Testis (tissue), 2 donors: ENCODE measurements at regions not wholly inside any gene's neighbourhood (a gene's known extent, or its start where the extent isn't known, plus 50 kb on each side); places are given as distances from the start of the nearest gene placed in this dataset.

Source experiments
- CTCF ChIP-seq, 3 experiments: fragments of 450-650 bp in 2 of 3; fragments of 200-600 bp in 1 of 3; sonication (generic) in 1 of 3; IDR thresholded peaks; one replicate each; pipeline ENCODE4 v1.5.1; 2016 to 2019; ENCODE audit warnings: antibody characterized with exemption in 3 of 3, mild to moderate bottlenecking in 2 of 3, moderate library complexity in 1 of 3
- POLR2A ChIP-seq: fragments of 450-650 bp; IDR thresholded peaks from one replicate; pipeline ENCODE4 v1.6.1; 2017; ENCODE audit warnings: antibody characterized with exemption, mild to moderate bottlenecking, moderate library complexity

GRCh38 chr16:80346111-80346632 is 194.6 kb upstream of the DYNLRB2 start:
- TF ChIP-seq CTCF (IDR thresholded peaks at IDR 0.05) (no peak), POLR2A (no peak)
